HG03045 (cell line): ENCODE measurements at regions not wholly inside any gene's neighbourhood (a gene's known extent, or its start where the extent isn't known, plus 50 kb on each side); places are given as distances from the start of the nearest gene placed in this dataset.
A peak's percentile ranks its signal among the peaks of the same experiment; 100 is the strongest.

Experiments used
- ATAC-seq: cut with Tn5 transposase; IDR thresholded peaks from one replicate; pipeline ENCODE4 v1.9.1; 2021; ENCODE audit warnings: mild to moderate bottlenecking, moderate library complexity; ENCODE audit not compliant: unreplicated experiment

DNA sequence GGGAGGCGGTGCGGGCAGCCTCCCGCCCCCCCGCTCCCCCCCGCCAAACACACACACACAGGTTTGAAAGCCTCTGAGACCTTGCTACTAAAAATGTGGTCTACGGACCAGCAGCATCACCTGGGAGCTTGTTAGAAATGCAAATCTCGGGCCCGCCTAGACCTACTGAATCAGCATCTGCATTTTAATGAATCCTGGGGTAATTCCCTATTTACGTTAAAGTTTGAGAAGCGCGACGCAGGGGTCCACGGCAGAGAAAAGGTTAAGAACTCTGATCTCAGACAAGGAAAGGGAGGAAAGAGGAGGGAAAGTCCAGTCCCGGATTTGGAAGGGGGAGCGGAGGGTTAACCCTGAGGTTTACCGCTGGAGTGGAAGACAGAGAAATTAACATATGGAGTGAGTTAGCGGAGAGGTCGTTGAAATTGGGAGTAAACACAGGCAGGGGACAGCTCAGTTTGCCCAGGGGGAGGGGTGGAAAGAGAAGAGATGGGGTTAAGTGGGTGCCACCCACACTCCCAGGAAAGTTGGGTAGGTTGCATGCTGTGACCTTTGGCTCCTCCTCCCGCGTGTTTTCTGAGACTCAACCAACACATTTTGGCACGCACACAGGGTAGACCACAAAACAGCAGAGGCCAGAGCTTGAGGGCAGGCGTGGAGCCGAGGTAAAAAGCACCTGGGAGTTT, 483.6 kb downstream of the BCOR start:
- ATAC-seq: peak; percentile 72

GRCh38 chrX:39614680-39614998, 483.1 kb downstream of the BCOR start:
- no peak for ATAC-seq

GRCh38 chrX:39616098-39616729, 481.5 kb downstream of the BCOR start:
- no peak for ATAC-seq

GRCh38 chrX:39616731-39617130, 481.0 kb downstream of the BCOR start:
- ATAC-seq: no peak

- ATAC-seq: no peak
Measured at GRCh38 chrX:39618178-39618577, 479.6 kb downstream of the BCOR start.

GRCh38 chrX:39619182-39620009, 478.4 kb downstream of the BCOR start:
- ATAC-seq: no peak

- ATAC-seq: no peak
Measured at GRCh38 chrX:39624166-39624565, 473.6 kb downstream of the BCOR start.

DNA sequence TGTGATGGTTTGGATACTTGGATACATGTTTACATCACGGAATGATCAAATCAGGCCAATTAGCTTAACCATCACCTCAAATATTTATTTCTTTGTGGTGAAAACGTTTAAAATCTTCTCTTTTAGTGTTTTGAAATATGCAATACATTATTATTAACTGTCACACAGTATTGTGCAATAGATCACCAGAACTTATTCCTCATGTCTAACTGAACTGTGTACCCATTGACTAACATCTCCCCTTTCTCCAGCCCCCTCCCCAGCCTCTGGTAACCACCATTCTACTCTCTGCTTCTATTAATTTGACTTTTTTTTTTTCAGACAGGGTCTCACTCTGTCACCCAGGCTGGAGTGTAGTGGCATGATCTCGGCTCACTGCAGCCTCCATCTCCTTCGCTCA, 471.9 kb downstream of the BCOR start:
- no peak for ATAC-seq

DNA sequence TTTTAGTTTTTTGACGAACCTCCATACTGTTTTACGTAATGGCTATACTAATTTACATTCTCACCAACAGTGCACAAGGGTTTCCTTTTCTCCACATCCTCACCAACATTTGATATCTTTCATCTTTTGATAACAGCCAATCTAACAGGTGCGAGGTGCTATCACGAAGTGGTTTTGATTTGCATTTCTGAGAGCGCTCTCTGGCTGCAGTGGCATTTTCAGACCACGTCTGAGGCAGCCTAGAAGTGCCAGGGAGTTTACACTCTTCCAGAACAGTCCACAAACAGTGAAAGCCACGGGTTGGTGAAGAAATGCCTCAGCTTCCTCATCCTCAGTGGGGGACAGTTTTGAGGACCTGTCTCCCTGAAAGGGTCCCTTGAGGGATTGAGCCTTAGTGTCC, 471.0 kb downstream of the BCOR start:
- ATAC-seq: no peak

DNA sequence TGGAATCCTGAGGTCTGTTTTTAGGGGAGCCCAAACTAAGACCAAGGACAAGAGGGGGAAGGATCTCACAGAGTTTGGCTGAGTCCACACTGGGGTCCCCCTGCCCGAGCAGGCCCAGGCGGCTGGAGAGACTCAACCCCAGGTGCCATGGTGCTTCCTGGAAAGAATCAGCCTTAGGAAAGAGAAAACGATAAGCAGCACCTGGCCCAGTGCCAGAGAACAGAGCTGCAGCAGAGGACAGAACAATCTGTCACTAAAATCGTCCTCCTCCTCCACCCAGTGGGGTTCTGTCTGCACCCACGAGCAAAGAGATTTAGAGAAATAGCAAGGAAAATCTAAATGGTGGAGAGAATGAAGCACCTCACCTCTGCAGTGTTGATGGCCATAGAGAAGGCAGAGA, 470.5 kb downstream of the BCOR start:
- ATAC-seq: no peak

DNA sequence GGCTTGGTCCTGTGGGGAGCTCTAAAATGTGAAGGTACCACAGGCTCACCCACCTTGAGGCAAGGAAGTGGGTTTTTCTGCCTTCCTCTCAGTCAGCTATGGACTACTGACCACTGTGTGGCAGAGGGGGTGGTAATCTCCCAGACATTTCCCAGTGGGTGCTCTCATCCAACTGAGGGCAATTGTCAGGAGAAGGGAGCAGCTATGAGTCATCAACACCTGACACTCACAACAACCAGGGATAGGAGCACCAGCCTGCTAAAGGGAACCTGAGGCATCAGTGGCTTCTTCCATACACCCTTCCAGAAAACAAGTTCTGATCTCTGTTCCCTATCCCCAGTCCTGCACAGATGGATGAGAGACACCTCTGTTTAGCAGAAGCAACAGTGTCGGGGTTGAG, 468.8 kb downstream of the BCOR start:
- no peak for ATAC-seq

DNA sequence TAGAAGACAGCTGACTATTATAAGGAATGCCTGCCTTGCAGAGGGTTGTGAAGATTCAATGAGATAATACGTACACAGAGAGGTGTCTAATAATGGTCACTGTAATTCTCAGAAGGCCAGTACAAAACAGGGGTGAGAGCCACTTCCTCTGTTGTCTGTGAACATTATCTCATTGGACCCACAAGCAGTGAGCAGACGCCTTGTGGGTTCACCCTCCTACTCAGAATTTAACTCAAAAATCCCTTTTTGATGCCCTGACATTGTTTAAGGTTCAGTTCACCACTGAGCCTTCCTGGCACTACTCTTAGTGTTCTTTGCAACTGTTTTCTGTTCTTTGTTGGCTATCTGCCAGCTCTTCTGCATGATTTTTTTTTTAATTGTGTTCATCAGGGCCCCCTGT, 467.4 kb downstream of the BCOR start:
- ATAC-seq: no peak

- no peak for ATAC-seq
Measured at GRCh38 chrX:39631276-39632229, 466.2 kb downstream of the BCOR start.

GRCh38 chrX:39633293-39633692, 464.5 kb downstream of the BCOR start:
- ATAC-seq: no peak

- no peak for ATAC-seq
Measured at GRCh38 chrX:39636481-39636880, 461.3 kb downstream of the BCOR start.

GRCh38 chrX:39638526-39638925, 459.2 kb downstream of the BCOR start:
- no peak for ATAC-seq

- no peak for ATAC-seq
Measured at GRCh38 chrX:39639871-39640270, 457.9 kb downstream of the BCOR start.

GRCh38 chrX:39640866-39641265, 456.9 kb downstream of the BCOR start:
- no peak for ATAC-seq

- ATAC-seq: no peak
Measured at GRCh38 chrX:39642071-39642470, 455.7 kb downstream of the BCOR start.

DNA sequence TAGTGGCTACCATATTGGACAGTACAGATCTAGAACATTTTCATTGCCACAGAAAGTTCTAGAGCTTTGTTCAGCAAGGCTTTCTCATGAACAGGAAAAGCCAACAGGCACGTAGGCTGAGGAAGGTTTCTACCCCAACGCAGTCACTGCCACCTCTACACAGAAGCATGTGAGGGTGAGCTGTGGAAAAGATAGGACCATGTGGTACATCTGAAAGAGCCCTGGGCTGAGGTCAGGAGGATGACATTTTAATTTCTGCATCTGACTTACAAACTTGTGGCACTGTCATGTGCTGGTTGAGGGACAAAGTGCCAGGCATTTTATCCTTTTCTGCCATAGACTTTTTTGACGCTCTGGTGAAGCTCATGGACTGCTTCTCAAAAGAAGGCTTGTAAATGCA, 454.2 kb downstream of the BCOR start:
- ATAC-seq: no peak
